ENCODE measurements at regions not wholly inside any gene's neighbourhood (a gene's known extent, or its start where the extent isn't known, plus 50 kb on each side); places are given as distances from the start of the nearest gene placed in this dataset.

- no peaks in the 10 kb centered on the region for H3K27me3 ChIP-seq (ENCODE audit: insufficient read depth, low read length)
- no peak overlapping the region for H3K27ac ChIP-seq (ENCODE audit: low read depth, low read length)
- no peaks in the 10 kb centered on the region for H3K36me3 ChIP-seq (ENCODE audit: control insufficient read depth in 1 of 2, insufficient read depth in 2 of 2, low read length in 2 of 2)
- H4K20me1 ChIP-seq (ENCODE audit: insufficient read depth), result no peaks in the 10 kb centered on the region
- no peaks in the 10 kb centered on the region for H3K79me2 ChIP-seq (ENCODE audit: insufficient read depth, low read length)
- ChIA-PET CTCF (no interaction called here), POLR2A (no interaction called here), RAD21 (ENCODE audit: low non-redundant PET in 1 of 2, low total read pairs in 2 of 2, uncharacterized antibody in 2 of 2, unreplicated experiment in 2 of 2) (no interaction called here)
- TF ChIP-seq YY1 (IDR thresholded peaks at IDR 0.05; ENCODE audit: extremely low read depth, insufficient replicate concordance, low read depth, low read length) (no peak), RAD21 (IDR thresholded peaks at IDR 0.05; ENCODE audit: low read depth) (no peak), EGR1 (IDR thresholded peaks at IDR 0.05; ENCODE audit: low read depth) (no peak), CEBPB (IDR thresholded peaks at IDR 0.05; ENCODE audit: low read depth) (no peak), CBX3 (IDR thresholded peaks at IDR 0.05; ENCODE audit: low read depth) (no peak), JUND (IDR thresholded peaks at IDR 0.05) (no peak), CTCF (IDR thresholded peaks at IDR 0.05 in 2 of 3, conservative IDR thresholded peaks at IDR 0.05 in 1 of 3; ENCODE audit: borderline replicate concordance in 1 of 3, insufficient read depth in 1 of 3, low read depth in 2 of 3, low read length in 2 of 3) (no peak), MAX (IDR thresholded peaks at IDR 0.05) (no peak), ELF1 (IDR thresholded peaks at IDR 0.05; ENCODE audit: borderline replicate concordance, low read depth) (no peak), EZH2 (IDR thresholded peaks at IDR 0.05) (no peak), SP1 (IDR thresholded peaks at IDR 0.05; ENCODE audit: low read depth) (no peak), FOSL1 (IDR thresholded peaks at IDR 0.05; ENCODE audit: low read depth) (no peak)
- BruUV-seq (replicated peaks), result no TSS peak
- no peak for ATAC-seq
- no peak overlapping the region for H3K4me3 ChIP-seq (replicated peaks in 1 of 2; ENCODE audit: low read depth in 1 of 2, low read length in 2 of 2)
- H3K9me3 ChIP-seq (ENCODE audit: control insufficient read depth in 1 of 2, insufficient read depth in 1 of 2, low read depth in 1 of 2, low read length in 2 of 2), result no peaks in the 10 kb centered on the region
- H3K4me2 ChIP-seq (ENCODE audit: low read length), result no peak overlapping the region
- no peak overlapping the region for H3K9ac ChIP-seq (ENCODE audit: low read length)
- no peak overlapping the region for H2AFZ ChIP-seq (ENCODE audit: low read depth, low read length, poor library complexity, severe bottlenecking)
- intact Hi-C loops (cut with micrococcal nuclease), result no loop called here
- DNase-seq (ENCODE audit: low read depth, low spot score), result no peak
- no peaks in the 10 kb centered on the region for H3K9me2 ChIP-seq (ENCODE audit: insufficient read depth)
- H3K4me1 ChIP-seq (ENCODE audit: control insufficient read depth in 1 of 2, insufficient read depth in 2 of 2, low read length in 2 of 2), result no peaks in the 10 kb centered on the region
Measured at GRCh38 chr14:48140804-48141203, 465.4 kb upstream of the MDGA2 start.
